ENCODE measurements at regions not wholly inside any gene's neighbourhood (a gene's known extent, or its start where the extent isn't known, plus 50 kb on each side); places are given as distances from the start of the nearest gene placed in this dataset.

GRCh38 chr4:12723849-12724447, 760.2 kb downstream of the RAB28 start:
- Mint-ChIP-seq H3K27ac (no peak overlapping the region), H3K36me3 (ENCODE audit: low read depth) (no peaks in the 10 kb centered on the region), H3K9me3 (no peaks in the 10 kb centered on the region), H3K27me3 (ENCODE audit: insufficient read depth) (peaks cover 4% of the 10 kb centered on the region; the same call in 1 of the 2 replicates), H3K4me1 (ENCODE audit: low read depth) (no peaks in the 10 kb centered on the region; the same call in 1 of the 2 replicates), H3K4me3 (no peak overlapping the region)
- no peak for DNase-seq
- TF ChIP-seq, protein P1, sequence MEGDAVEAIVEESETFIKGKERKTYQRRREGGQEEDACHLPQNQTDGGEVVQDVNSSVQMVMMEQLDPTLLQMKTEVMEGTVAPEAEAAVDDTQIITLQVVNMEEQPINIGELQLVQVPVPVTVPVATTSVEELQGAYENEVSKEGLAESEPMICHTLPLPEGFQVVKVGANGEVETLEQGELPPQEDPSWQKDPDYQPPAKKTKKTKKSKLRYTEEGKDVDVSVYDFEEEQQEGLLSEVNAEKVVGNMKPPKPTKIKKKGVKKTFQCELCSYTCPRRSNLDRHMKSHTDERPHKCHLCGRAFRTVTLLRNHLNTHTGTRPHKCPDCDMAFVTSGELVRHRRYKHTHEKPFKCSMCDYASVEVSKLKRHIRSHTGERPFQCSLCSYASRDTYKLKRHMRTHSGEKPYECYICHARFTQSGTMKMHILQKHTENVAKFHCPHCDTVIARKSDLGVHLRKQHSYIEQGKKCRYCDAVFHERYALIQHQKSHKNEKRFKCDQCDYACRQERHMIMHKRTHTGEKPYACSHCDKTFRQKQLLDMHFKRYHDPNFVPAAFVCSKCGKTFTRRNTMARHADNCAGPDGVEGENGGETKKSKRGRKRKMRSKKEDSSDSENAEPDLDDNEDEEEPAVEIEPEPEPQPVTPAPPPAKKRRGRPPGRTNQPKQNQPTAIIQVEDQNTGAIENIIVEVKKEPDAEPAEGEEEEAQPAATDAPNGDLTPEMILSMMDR (IDR thresholded peaks at IDR 0.05): no peak

DNA sequence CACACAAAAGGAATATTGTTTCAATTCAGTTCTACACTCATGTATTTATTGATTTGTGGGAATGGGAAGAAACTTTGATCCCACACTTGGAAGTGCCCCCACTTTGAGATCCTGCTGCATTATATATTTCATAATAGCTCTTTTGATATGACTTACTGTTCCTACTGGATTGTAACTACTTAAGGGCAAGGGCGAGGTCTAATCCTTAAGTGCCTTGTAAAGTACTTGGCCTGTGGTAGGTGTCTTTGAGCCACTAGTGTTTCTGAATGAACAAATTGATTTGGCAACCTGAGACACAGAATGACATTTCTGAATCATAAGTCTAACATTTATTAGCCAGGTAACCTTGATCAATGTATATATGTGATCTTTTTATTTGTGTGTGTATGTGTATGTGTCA, 767.2 kb downstream of the RAB28 start:
- no peak for DNase-seq
- H3K9me3 Mint-ChIP-seq: no peaks in the 10 kb centered on the region; the same call in none of the 2 replicates
- no peaks in the 10 kb centered on the region for H3K4me1 Mint-ChIP-seq (ENCODE audit: low read depth)
- no peak overlapping the region for H3K27ac Mint-ChIP-seq
- TF ChIP-seq, protein P1 (IDR thresholded peaks at IDR 0.05): no peak
- no peaks in the 10 kb centered on the region for H3K36me3 Mint-ChIP-seq (ENCODE audit: low read depth)
- peaks cover 3% of the 10 kb centered on the region for H3K27me3 Mint-ChIP-seq (ENCODE audit: insufficient read depth)
- H3K4me3 Mint-ChIP-seq: no peak overlapping the region

DNA sequence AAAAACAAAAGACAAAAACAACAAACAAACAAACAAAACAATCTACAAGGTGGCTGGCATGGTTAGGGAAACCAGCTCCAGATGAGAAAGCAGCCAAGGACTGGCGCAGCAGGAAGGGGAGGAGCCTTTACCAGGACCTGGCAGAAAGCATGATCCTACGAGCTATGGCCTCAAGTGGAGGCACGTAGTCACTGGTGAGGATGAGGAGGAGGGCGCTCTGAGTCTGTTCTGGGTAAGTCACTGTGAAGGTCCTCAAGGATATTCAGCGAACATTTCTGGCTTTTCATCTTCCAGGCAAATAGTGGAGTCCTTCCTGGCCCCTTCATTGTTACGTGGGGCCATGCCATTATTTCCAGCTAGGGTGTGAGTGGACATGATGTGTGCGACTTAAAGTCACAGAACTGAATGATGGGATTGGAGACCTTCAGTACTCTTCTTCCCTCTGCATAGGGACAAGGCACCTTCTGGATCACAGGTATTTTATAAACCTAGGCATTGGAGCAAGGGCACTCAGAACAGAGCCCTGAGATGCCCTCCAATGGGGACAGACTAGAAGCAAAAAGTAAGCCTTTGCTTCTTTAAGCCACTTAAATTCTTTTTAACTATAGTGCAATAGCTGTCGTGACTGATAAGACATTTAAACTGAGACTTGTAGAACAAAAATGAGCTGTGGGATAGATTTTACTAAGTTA, 771.3 kb downstream of the RAB28 start:
- TF ChIP-seq, protein P1 (IDR thresholded peaks at IDR 0.05): no peak
- Mint-ChIP-seq H3K4me3 (no peak overlapping the region), H3K27ac (no peak overlapping the region), H3K4me1 (ENCODE audit: low read depth) (no peaks in the 10 kb centered on the region), H3K27me3 (ENCODE audit: insufficient read depth) (peaks cover 1% of the 10 kb centered on the region; the same call in 1 of the 2 replicates), H3K36me3 (ENCODE audit: low read depth) (no peaks in the 10 kb centered on the region), H3K9me3 (peaks cover 14% of the 10 kb centered on the region)
- DNase-seq: no peak

DNA sequence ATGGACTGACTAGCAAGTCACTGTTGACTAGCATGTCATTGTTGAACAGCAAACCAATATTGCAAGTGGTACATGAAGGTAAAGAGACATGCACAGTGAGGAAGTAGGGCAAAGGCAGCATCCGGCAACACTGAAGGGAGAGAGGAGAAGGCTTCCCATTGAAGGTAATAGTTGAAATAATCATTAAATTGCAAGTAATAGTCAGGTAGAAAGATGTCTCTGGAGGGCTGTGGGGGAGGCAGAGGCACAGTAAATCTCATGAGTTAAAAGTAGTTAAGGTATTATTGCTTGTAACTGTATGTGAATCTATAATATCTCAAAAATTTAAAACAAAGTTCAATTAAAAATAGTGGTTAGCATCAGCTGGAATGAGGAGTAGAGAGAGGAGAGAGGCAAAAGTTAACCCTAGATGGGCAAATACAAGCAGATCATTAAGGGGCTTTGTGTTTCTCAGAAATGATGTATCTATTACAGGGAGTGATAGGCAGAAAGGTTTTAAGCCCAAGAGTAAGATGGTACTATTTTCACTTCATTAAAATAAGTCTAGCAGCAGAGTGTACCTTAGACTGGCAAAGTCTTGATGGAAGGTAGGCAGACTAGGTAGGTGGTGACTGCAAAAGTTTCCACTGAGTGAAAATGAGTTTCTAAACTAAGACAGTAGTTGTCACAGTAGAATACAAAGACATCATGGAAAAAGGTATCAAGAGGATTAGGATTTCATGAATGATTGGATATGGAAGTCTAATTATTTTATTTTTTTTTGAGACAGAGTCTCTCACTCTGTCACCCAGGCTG, 776.6 kb downstream of the RAB28 start:
- H3K27ac Mint-ChIP-seq: no peak overlapping the region
- H3K4me1 Mint-ChIP-seq (ENCODE audit: low read depth): no peaks in the 10 kb centered on the region
- DNase-seq: no peak
- peaks cover 21% of the 10 kb centered on the region for H3K9me3 Mint-ChIP-seq
- no peaks in the 10 kb centered on the region for H3K36me3 Mint-ChIP-seq (ENCODE audit: low read depth)
- TF ChIP-seq, protein P1 (IDR thresholded peaks at IDR 0.05): no peak
- peaks cover 1% of the 10 kb centered on the region; the same call in 1 of the 2 replicates for H3K27me3 Mint-ChIP-seq (ENCODE audit: insufficient read depth)
- H3K4me3 Mint-ChIP-seq: no peak overlapping the region

- Mint-ChIP-seq H3K27ac (no peak overlapping the region), H3K4me3 (no peak overlapping the region), H3K9me3 (peaks cover 19% of the 10 kb centered on the region), H3K27me3 (ENCODE audit: insufficient read depth) (peaks cover 1% of the 10 kb centered on the region; the same call in 1 of the 2 replicates), H3K36me3 (ENCODE audit: low read depth) (no peaks in the 10 kb centered on the region), H3K4me1 (ENCODE audit: low read depth) (no peaks in the 10 kb centered on the region)
- TF ChIP-seq, protein P1 (IDR thresholded peaks at IDR 0.05): no peak
- DNase-seq: no peak
These were observed 781.1 kb downstream of the RAB28 start for GRCh38 chr4:12703036-12703435.
